ENCODE measurements at regions not wholly inside any gene's neighbourhood (a gene's known extent, or its start where the extent isn't known, plus 50 kb on each side); places are given as distances from the start of the nearest gene placed in this dataset.

- DNase-seq: no peak
These were observed 85.9 kb upstream of the IGF1R start for GRCh38 chr15:98562331-98562937.

- no peak for DNase-seq
These were observed 82.8 kb upstream of the IGF1R start for GRCh38 chr15:98565566-98565965.

- DNase-seq: no peak
These were observed 80.4 kb upstream of the IGF1R start for GRCh38 chr15:98567951-98568350.

- no peak for DNase-seq
These were observed 79.8 kb upstream of the IGF1R start for GRCh38 chr15:98568382-98569017.

- DNase-seq: no peak
These were observed 78.2 kb upstream of the IGF1R start for GRCh38 chr15:98570119-98570518.

GRCh38 chr15:98580572-98580971 is 67.8 kb upstream of the IGF1R start:
- DNase-seq: no peak

- no peak for DNase-seq
These were observed 66.6 kb upstream of the IGF1R start for GRCh38 chr15:98581715-98582114.

- DNase-seq: no peak
These were observed 65.3 kb upstream of the IGF1R start for GRCh38 chr15:98582900-98583554.

GRCh38 chr15:98583771-98584430 is 64.4 kb upstream of the IGF1R start:
- no peak for DNase-seq

GRCh38 chr15:98586066-98586465 is 62.3 kb upstream of the IGF1R start:
- no peak for DNase-seq

- no peak for DNase-seq
These were observed 56.2 kb upstream of the IGF1R start for GRCh38 chr15:98592136-98592535.

GRCh38 chr15:98596131-98596530 is 52.2 kb upstream of the IGF1R start:
- no peak for DNase-seq

GRCh38 chr15:98596885-98597392 is 51.4 kb upstream of the IGF1R start:
- DNase-seq: no peak

- no peak for DNase-seq
These were observed 50.7 kb upstream of the IGF1R start for GRCh38 chr15:98597666-98598065.
